RCC 7860 (cell line): ENCODE measurements at regions not wholly inside any gene's neighbourhood (a gene's known extent, or its start where the extent isn't known, plus 50 kb on each side); places are given as distances from the start of the nearest gene placed in this dataset.
"Not testable (repeated sequence)": the region's sequence is repeated elsewhere in the genome, so short reads cannot be mapped to it uniquely, and the experiment has no call there.

Experiments
- DNase-seq: peaks from one replicate; pipeline ENCODE4 v3.0.0-alpha.2; 2015; ENCODE audit warnings: low spot score
- FAIRE-seq: peaks from 2 replicates; lab custom pipeline; 2012; peaks lifted over from hg19 to GRCh38; lab: Jason Lieb, UNC

- DNase-seq (no peak), FAIRE-seq (no peak)
Observed at GRCh38 chr11:38095268-38095667, 1497.2 kb upstream of the RAG2 start.

GRCh38 chr11:38089726-38090125 is 1491.7 kb upstream of the RAG2 start:
- DNase-seq (no peak), FAIRE-seq (no peak)

- DNase-seq (no peak), FAIRE-seq (no peak)
Observed at GRCh38 chr11:38060920-38061319, 1462.9 kb upstream of the RAG2 start.

GRCh38 chr11:38060136-38060535 is 1462.1 kb upstream of the RAG2 start:
- DNase-seq (no peak), FAIRE-seq (no peak)

- no peak for DNase-seq
- FAIRE-seq = no peak
Observed at GRCh38 chr11:38046571-38047135, 1448.6 kb upstream of the RAG2 start.

GRCh38 chr11:38043060-38043459 is 1445.0 kb upstream of the RAG2 start:
- FAIRE-seq = no peak
- no peak for DNase-seq

GRCh38 chr11:38038777-38039176 is 1440.7 kb upstream of the RAG2 start:
- no peak for DNase-seq
- FAIRE-seq = no peak

- no peak for FAIRE-seq
- peak; percentile 63 for DNase-seq
Observed at GRCh38 chr11:38019072-38019775, 1421.2 kb upstream of the RAG2 start.

GRCh38 chr11:38014405-38014804 is 1416.4 kb upstream of the RAG2 start:
- no peak for DNase-seq
- no peak for FAIRE-seq

- FAIRE-seq = no peak
- DNase-seq = no peak
Observed at GRCh38 chr11:38013157-38013556, 1415.1 kb upstream of the RAG2 start.

- DNase-seq (no peak), FAIRE-seq (no peak)
Observed at GRCh38 chr11:38011496-38011895, 1413.5 kb upstream of the RAG2 start.

- FAIRE-seq (no peak), DNase-seq (no peak)
Observed at GRCh38 chr11:38009932-38010331, 1411.9 kb upstream of the RAG2 start.

- FAIRE-seq (no peak), DNase-seq (no peak)
Observed at GRCh38 chr11:38006466-38006865, 1408.4 kb upstream of the RAG2 start.

- FAIRE-seq (no peak), DNase-seq (no peak)
Observed at GRCh38 chr11:38005597-38005996, 1407.6 kb upstream of the RAG2 start.

- no peak for FAIRE-seq
- DNase-seq = no peak
Observed at GRCh38 chr11:37999171-37999570, 1401.1 kb upstream of the RAG2 start.

- FAIRE-seq = no peak
- DNase-seq = no peak
Observed at GRCh38 chr11:37995886-37996285, 1397.8 kb upstream of the RAG2 start.

- DNase-seq = no peak
Observed at GRCh38 chr11:37988031-37988430, 1390.0 kb upstream of the RAG2 start.

GRCh38 chr11:37984991-37985390 is 1387.0 kb upstream of the RAG2 start:
- FAIRE-seq (no peak), DNase-seq (no peak)

More at GRCh38 chr11:37988031-37988430, 1390.0 kb upstream of the RAG2 start:
- no peak for FAIRE-seq

- DNase-seq (no peak), FAIRE-seq (no peak)
Observed at GRCh38 chr11:37978647-37979046, 1380.6 kb upstream of the RAG2 start.

- FAIRE-seq (peak; percentile 14), DNase-seq (peak; percentile 34)
Observed at GRCh38 chr11:37973941-37974340, 1375.9 kb upstream of the RAG2 start.

GRCh38 chr11:37972691-37973090 is 1374.7 kb upstream of the RAG2 start:
- FAIRE-seq = peak; percentile 66

GRCh38 chr11:37969336-37969735 is 1371.3 kb upstream of the RAG2 start:
- DNase-seq, FAIRE-seq: not testable (repeated sequence)

More at GRCh38 chr11:37972691-37973090, 1374.7 kb upstream of the RAG2 start:
- DNase-seq = peak; percentile 8

GRCh38 chr11:37968148-37968547 is 1370.1 kb upstream of the RAG2 start:
- DNase-seq (no peak), FAIRE-seq (no peak)
